ENCODE measurements at regions not wholly inside any gene's neighbourhood (a gene's known extent, or its start where the extent isn't known, plus 50 kb on each side); places are given as distances from the start of the nearest gene placed in this dataset.

DNA sequence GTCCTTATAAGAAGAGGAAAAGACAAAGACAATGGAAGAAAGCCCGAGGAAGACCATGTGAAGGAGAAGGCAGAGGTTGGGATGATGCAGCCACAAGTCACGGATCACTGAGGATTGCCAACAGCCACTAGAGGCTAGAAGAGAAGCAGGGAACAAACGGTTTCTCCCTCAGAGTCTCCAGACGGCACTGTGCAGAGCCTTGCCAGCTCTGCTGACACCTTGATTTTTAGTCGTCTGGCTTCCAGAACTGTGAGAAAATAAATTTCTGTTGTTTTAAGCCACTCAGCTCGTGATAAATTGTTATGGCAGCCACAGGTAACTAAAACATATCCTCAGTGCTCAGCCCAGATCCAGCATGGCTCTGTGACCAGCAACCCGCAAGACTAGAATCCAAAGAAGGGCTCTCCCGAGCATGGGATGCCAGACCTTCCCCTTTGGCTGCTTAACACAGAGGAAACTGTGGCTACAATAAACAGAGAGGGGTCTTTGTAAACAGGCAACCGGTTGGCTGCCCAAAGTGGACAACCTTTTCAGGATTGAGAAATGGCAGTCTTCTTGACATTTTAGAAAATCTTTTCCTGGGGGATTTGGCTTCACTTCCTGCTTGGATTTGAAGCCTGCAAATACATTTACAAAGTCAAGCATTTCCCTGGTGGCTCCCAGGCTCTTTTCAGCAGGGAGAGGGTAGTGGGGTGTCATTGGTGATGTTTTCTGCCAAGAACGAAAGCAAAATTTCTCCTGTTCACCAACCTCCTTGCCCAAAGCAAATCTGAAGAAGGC is 88.7 kb upstream of the ADPGK start:
- intact Hi-C loops (cut with DNase I), result no loop called here
- no peak overlapping the region for H3K27ac ChIP-seq
- ATAC-seq, result no peak

DNA sequence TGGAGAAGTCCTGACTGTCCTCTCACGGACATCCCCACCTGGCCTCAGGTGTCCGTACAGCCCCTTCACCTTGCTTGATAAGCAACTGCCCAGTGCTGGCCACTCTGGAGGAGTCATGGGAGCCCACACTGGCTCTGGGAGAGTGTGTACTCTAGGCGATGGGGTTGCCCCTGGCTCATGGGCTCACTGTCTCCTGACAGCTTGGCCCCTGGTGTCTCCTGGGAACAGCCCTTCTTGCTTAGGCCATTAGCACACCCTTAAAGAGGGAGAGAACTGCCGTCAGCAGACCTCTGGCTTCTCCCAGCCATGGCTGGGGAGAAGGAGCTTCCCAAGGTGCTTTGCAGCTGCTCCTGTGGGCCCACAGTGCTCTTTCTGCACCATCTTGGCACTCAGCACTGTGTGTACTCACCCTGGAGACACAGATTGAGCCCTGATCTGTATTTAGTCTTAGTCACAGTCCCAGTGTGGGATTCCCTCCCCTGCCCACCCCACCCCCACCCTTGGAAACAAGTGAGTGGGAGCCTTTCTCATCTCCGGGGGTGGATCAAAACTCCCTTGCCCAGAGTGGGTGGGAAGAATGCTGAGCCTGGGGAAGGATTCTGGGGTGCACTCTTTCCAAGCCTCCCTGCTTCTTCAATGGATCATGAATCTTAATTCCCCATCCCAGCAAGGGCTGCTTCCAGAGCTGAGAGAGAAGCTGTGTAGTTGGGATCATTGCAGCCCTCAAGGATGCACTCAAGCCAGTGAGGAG is 83.5 kb upstream of the ADPGK start:
- intact Hi-C loops (cut with DNase I), result no loop called here
- WGBS, 4 donors, result 82 to 88% (median 83%) methylated on average over 5 of the region's 5 CpGs
- peaks cover 0 to 8% (median 0%) of the 10 kb centered on the region in 9 donors for H3K27me3 ChIP-seq

More for the DNA sequence above, 88.7 kb upstream of the ADPGK start:
- no peak overlapping the region for H3K4me3 ChIP-seq
- H3K9me3 ChIP-seq, result peaks cover 0 to 3% (median 0%) of the 10 kb centered on the region in 12 donors
- no peak for TF ChIP-seq POLR2A (IDR thresholded peaks at IDR 0.05)
- TF ChIP-seq, protein P1, sequence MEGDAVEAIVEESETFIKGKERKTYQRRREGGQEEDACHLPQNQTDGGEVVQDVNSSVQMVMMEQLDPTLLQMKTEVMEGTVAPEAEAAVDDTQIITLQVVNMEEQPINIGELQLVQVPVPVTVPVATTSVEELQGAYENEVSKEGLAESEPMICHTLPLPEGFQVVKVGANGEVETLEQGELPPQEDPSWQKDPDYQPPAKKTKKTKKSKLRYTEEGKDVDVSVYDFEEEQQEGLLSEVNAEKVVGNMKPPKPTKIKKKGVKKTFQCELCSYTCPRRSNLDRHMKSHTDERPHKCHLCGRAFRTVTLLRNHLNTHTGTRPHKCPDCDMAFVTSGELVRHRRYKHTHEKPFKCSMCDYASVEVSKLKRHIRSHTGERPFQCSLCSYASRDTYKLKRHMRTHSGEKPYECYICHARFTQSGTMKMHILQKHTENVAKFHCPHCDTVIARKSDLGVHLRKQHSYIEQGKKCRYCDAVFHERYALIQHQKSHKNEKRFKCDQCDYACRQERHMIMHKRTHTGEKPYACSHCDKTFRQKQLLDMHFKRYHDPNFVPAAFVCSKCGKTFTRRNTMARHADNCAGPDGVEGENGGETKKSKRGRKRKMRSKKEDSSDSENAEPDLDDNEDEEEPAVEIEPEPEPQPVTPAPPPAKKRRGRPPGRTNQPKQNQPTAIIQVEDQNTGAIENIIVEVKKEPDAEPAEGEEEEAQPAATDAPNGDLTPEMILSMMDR (IDR thresholded peaks at IDR 0.05), result no peak
- peaks cover 0 to 4% (median 0%) of the 10 kb centered on the region in 9 donors for H3K27me3 ChIP-seq
- WGBS, 4 donors, result 67 to 72% (median 68%) methylated on average over 10 of the region's 10 CpGs
- no peaks in the 10 kb centered on the region for H3K36me3 ChIP-seq
- DNase-seq, result no peak
- peaks cover 0 to 15% (median 0%) of the 10 kb centered on the region in 12 donors for H3K4me1 ChIP-seq

DNA sequence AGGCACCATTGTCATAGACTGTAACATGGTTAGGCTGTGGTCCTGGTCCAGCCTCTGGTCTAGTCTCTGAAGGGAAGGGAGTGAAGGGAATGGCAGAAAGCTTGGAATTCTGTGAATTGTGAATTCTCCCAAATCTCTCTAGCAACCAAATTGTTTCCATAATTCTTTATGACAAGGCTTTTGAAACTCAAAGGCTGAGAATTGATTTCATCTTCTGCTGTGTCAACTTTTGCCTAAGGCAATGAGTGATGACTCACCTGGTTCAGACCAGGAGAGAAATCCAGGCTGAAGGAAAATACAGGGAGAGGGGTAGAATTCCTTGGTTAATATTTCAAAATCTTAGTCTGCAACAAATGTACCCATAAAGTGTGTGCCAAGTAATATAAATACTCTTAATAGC is 82.6 kb upstream of the ADPGK start:
- DNase-seq, result no peak
- Histone ChIP-seq H3K27ac (no peak overlapping the region), H3K4me3 (no peak overlapping the region), H3K36me3 (no peaks in the 10 kb centered on the region), H3K9me3 (no peaks in the 10 kb centered on the region), H3K27me3 (peaks cover 0 to 8% (median 0%) of the 10 kb centered on the region in 9 donors), H3K4me1 (peaks cover 0 to 2% (median 0%) of the 10 kb centered on the region in 12 donors)
- TF ChIP-seq POLR2A (IDR thresholded peaks at IDR 0.05), result no peak
- TF ChIP-seq, protein P1 (IDR thresholded peaks at IDR 0.05), result no peak
- ATAC-seq, result no peak
- intact Hi-C loops (cut with DNase I), result no loop called here

More for the DNA sequence above, 83.5 kb upstream of the ADPGK start:
- H3K4me3 ChIP-seq, result no peak overlapping the region
- H3K36me3 ChIP-seq, result no peaks in the 10 kb centered on the region
- ATAC-seq, result no peak
- no peaks in the 10 kb centered on the region for H3K9me3 ChIP-seq
- H3K27ac ChIP-seq, result no peak overlapping the region
- TF ChIP-seq, protein P1 (IDR thresholded peaks at IDR 0.05), result no peak
- TF ChIP-seq POLR2A (IDR thresholded peaks at IDR 0.05), result no peak
- H3K4me1 ChIP-seq, result peaks cover 0 to 2% (median 0%) of the 10 kb centered on the region in 12 donors
- DNase-seq, result no peak

DNA sequence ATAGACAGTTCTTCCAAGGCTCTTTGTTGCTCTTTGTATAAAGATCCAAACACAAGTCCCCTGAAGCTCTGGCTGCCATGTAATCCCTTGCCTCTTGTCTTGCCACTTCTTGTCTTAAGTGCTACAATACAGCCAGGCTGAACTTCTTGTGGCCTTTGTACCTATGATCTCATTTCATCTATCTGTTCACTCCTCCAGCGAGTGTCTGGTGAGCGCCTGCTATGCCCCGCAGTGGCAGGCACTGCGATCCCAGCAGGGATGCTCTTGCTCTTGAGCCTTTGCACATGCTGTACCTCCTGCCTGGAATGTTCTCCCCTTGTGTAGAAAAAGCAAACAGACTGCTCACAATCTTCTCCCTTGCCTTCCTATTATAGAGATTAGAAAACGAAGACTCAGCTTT is 81.9 kb upstream of the ADPGK start:
- TF ChIP-seq, protein P1 (IDR thresholded peaks at IDR 0.05), result no peak
- TF ChIP-seq POLR2A (IDR thresholded peaks at IDR 0.05), result no peak
- H3K27ac ChIP-seq, result no peak overlapping the region
- DNase-seq, result no peak
- H3K36me3 ChIP-seq, result no peaks in the 10 kb centered on the region
- peaks cover 0 to 2% (median 0%) of the 10 kb centered on the region in 12 donors for H3K4me1 ChIP-seq
- intact Hi-C loops (cut with DNase I), result no loop called here
- H3K9me3 ChIP-seq, result no peaks in the 10 kb centered on the region
- WGBS, 4 donors, result 49 to 58% (median 56%) methylated on average over 5 of the region's 5 CpGs
- peaks cover 0 to 8% (median 0%) of the 10 kb centered on the region in 9 donors for H3K27me3 ChIP-seq
- no peak for ATAC-seq
- no peak overlapping the region for H3K4me3 ChIP-seq
